CD14-positive monocyte (primary cell): ENCODE measurements at regions not wholly inside any gene's neighbourhood (a gene's known extent, or its start where the extent isn't known, plus 50 kb on each side); places are given as distances from the start of the nearest gene placed in this dataset.
"Not testable (repeated sequence)": the region's sequence is repeated elsewhere in the genome, so short reads cannot be mapped to it uniquely, and the experiment has no call there.

Experiments used
- DNase-seq, 3 donors: peaks; one replicate each; pipeline ENCODE4 v3.0.0-alpha.2; 2011 to 2022
- H2AFZ ChIP-seq: 2 replicates; pipeline ENCODE4 v1.6.0; 2012; ENCODE audit warnings: mild to moderate bottlenecking, low read depth, low read length, inconsistent platforms; ENCODE audit not compliant: insufficient read depth, poor library complexity, severe bottlenecking
- H3K27ac ChIP-seq, 2 donors: 1 replicate in 1 of 2; 2 replicates in 1 of 2; pipeline ENCODE4 v1.5.1; 2012 to 2013; ENCODE audit warnings: low read length in 2 of 2, control low read depth in 1 of 2, inconsistent platforms in 1 of 2, low read depth in 1 of 2, mild to moderate bottlenecking in 1 of 2
- H3K27me3 ChIP-seq, 2 donors: one replicate each; pipeline versions ENCODE4 v1.6.0 to v1.6.1; 2011 to 2013; ENCODE audit warnings: low read length in 2 of 2; ENCODE audit not compliant: control insufficient read depth in 2 of 2, insufficient read depth in 2 of 2
- H3K36me3 ChIP-seq, 2 donors: replicated peaks in 1 of 2; 1 replicate in 1 of 2; 2 replicates in 1 of 2; pipeline versions ENCODE4 v1.5.1 to v1.6.1; 2012 to 2013; ENCODE audit warnings: low read length in 2 of 2, control low read depth in 1 of 2, inconsistent platforms in 1 of 2, mild to moderate bottlenecking in 1 of 2; ENCODE audit not compliant: insufficient read depth in 2 of 2, control insufficient read depth in 1 of 2
- H3K4me1 ChIP-seq, 2 donors: 1 replicate in 1 of 2; 2 replicates in 1 of 2; pipeline versions ENCODE4 v1.5.1 to v1.6.1; 2012 to 2013; ENCODE audit warnings: low read length in 2 of 2, control low read depth in 1 of 2, inconsistent platforms in 1 of 2, mild to moderate bottlenecking in 1 of 2, moderate library complexity in 1 of 2; ENCODE audit not compliant: insufficient read depth in 2 of 2, control insufficient read depth in 1 of 2
- H3K4me2 ChIP-seq: replicated peaks from 2 replicates; pipeline ENCODE3; 2012; ENCODE audit warnings: low read length, moderate library complexity, mild to moderate bottlenecking; ENCODE audit not compliant: poor library complexity, severe bottlenecking; ENCODE audit errors: extremely low read depth
- H3K4me3 ChIP-seq, 3 experiments: fragments of 200-600 bp in 1 of 3; sonication (generic) in 1 of 3; replicated peaks in 1 of 3; 1 replicate in 2 of 3; 2 replicates in 1 of 3; pipeline ENCODE4 v1.5.1; 2011 to 2013; ENCODE audit warnings: low read length in 3 of 3, mild to moderate bottlenecking in 3 of 3, control low read depth in 2 of 3, low read depth in 2 of 3, inconsistent platforms in 1 of 3, moderate library complexity in 1 of 3
- H3K79me2 ChIP-seq: 2 replicates; pipeline ENCODE4 v1.6.0; 2012; ENCODE audit warnings: mild to moderate bottlenecking, control low read depth, inconsistent platforms, low read length, moderate library complexity; ENCODE audit not compliant: insufficient read depth
- H3K9ac ChIP-seq: 2 replicates; pipeline ENCODE4 v1.6.0; 2017; ENCODE audit warnings: low read length, mild to moderate bottlenecking; ENCODE audit not compliant: insufficient read depth, poor library complexity, severe bottlenecking
- H3K9me3 ChIP-seq, 2 donors: replicated peaks in 1 of 2; 1 replicate in 1 of 2; 2 replicates in 1 of 2; pipeline versions ENCODE4 v1.5.1 to v1.6.1; 2012 to 2013; ENCODE audit warnings: low read length in 2 of 2, control low read depth in 1 of 2; ENCODE audit not compliant: control insufficient read depth in 1 of 2, insufficient read depth in 1 of 2
- H4K20me1 ChIP-seq: 2 replicates; pipeline ENCODE4 v1.6.0; 2012; ENCODE audit warnings: mild to moderate bottlenecking, low read length, control low read depth, moderate library complexity; ENCODE audit not compliant: insufficient read depth
- H3K27ac Mint-ChIP-seq, 7 donors: one replicate each; pipeline ENCODE4 v1.8.0; 2020; ENCODE audit warnings: mild to moderate bottlenecking in 7 of 7, mixed read lengths in 7 of 7, moderate library complexity in 6 of 7, inconsistent platforms in 2 of 7
- H3K27me3 Mint-ChIP-seq, 3 donors: one replicate each; pipeline ENCODE4 v1.8.0; 2021 to 2022; ENCODE audit warnings: low read depth in 3 of 3, mild to moderate bottlenecking in 3 of 3, mixed read lengths in 3 of 3, moderate library complexity in 3 of 3, inconsistent platforms in 1 of 3
- H3K36me3 Mint-ChIP-seq, 2 donors: one replicate each; pipeline ENCODE4 v1.8.0; 2020; ENCODE audit warnings: mixed read lengths in 2 of 2, inconsistent platforms in 1 of 2, mild to moderate bottlenecking in 1 of 2
- H3K4me1 Mint-ChIP-seq: one replicate; pipeline ENCODE4 v1.8.0; 2020; ENCODE audit warnings: mild to moderate bottlenecking, mixed read lengths
- H3K4me3 Mint-ChIP-seq, 2 donors: one replicate each; pipeline ENCODE4 v1.8.0; 2020; ENCODE audit warnings: mild to moderate bottlenecking in 2 of 2, mixed read lengths in 2 of 2, moderate library complexity in 1 of 2
- H3K9me3 Mint-ChIP-seq, 7 donors: one replicate each; pipeline ENCODE4 v1.8.0; 2020 to 2022; ENCODE audit warnings: mixed read lengths in 7 of 7, mild to moderate bottlenecking in 6 of 7, moderate library complexity in 6 of 7, inconsistent platforms in 2 of 7
- CTCF ChIP-seq: fragments of 200-600 bp; IDR thresholded peaks from one replicate; pipeline ENCODE4 v1.8.0; 2022; ENCODE audit warnings: antibody characterized with exemption, mild to moderate bottlenecking
- WGBS: methylation state at CpG from one replicate; pipeline ENCODE4 v1.1.5; 2013; ENCODE audit warnings: missing lambda C conversion rate; ENCODE audit not compliant: insufficient coverage; 5-methylcytosine and 5-hydroxymethylcytosine counted together
- intact Hi-C, 2 donors: fragments of 100-400 bp; cut with micrococcal nuclease; formaldehyde crosslinking; loops; one replicate each; pipeline versions ENCODE4 v1.15.0 to v1.15.1; 2023

GRCh38 chr17:62134397-62134796, 69.3 kb upstream of the MED13 start:
- WGBS, result no CpG with 5 or more reads among the region's 4 CpGs
- H3K27ac Mint-ChIP-seq, result no peak overlapping the region
- H3K27me3 Mint-ChIP-seq, result peaks cover 28 to 37% (median 35%) of the 10 kb centered on the region in 3 donors
- Histone ChIP-seq H3K36me3 (no peaks in the 10 kb centered on the region), H3K27ac (no peak overlapping the region), H3K4me3 (no peak overlapping the region), H3K27me3 (peaks cover 3 to 22% of the 10 kb centered on the region in 2 donors), H4K20me1 (no peaks in the 10 kb centered on the region), H3K79me2 (no peaks in the 10 kb centered on the region), H3K4me1 (no peaks in the 10 kb centered on the region), H3K4me2 (no peak overlapping the region), H2AFZ (no peak overlapping the region), H3K9me3 (no peaks in the 10 kb centered on the region), H3K9ac (no peak overlapping the region)
- no peaks in the 10 kb centered on the region for H3K36me3 Mint-ChIP-seq
- H3K4me3 Mint-ChIP-seq, result no peak overlapping the region
- H3K9me3 Mint-ChIP-seq, result peaks cover 0 to 10% (median 0%) of the 10 kb centered on the region in 7 donors
- TF ChIP-seq CTCF, result no peak
- intact Hi-C loops, result no loop called here
- DNase-seq, result no peak
- H3K4me1 Mint-ChIP-seq, result no peaks in the 10 kb centered on the region

DNA sequence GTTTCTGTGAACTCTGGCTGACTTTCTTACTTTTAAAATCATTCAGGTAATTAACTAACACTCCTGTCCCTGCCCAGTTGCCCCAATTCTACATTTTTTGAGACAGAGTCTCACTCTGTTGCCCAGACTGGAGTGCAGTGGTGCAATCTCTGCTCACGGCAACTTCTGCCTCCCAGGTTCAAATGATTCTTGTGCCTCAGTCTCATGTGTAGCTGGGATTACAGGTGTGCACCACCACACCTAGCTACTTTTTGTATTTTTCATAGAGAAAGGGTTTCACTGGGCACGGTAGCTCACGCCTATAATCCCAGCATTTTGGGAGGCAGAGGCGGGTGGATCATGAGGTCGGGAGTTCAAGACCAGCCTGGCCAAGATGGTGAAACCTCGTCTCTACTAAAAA, 66.2 kb upstream of the MED13 start:
- intact Hi-C loops, H3K27me3 Mint-ChIP-seq, H3K4me1 ChIP-seq, H2AFZ ChIP-seq, H3K36me3 Mint-ChIP-seq, DNase-seq, H3K4me3 Mint-ChIP-seq, H3K27ac ChIP-seq, H3K9me3 ChIP-seq, H3K9ac ChIP-seq, H3K27ac Mint-ChIP-seq, H3K4me3 ChIP-seq, H3K4me1 Mint-ChIP-seq, H3K27me3 ChIP-seq, H3K79me2 ChIP-seq, H3K4me2 ChIP-seq, H3K9me3 Mint-ChIP-seq, H4K20me1 ChIP-seq, H3K36me3 ChIP-seq: not testable (repeated sequence)
- 75% methylated on average over 2 of the region's 6 CpGs for WGBS
